Choroid plexus epithelial cell (primary cell): ENCODE measurements at regions not wholly inside any gene's neighbourhood (a gene's known extent, or its start where the extent isn't known, plus 50 kb on each side); places are given as distances from the start of the nearest gene placed in this dataset.

Experiments used
- DNase-seq: peaks from one replicate; pipeline ENCODE4 v3.0.0-alpha.2; 2010; ENCODE audit warnings: low read depth
- H3K4me3 ChIP-seq: 2 replicates; pipeline ENCODE4 v1.5.1; 2011; ENCODE audit warnings: low read depth, mild to moderate bottlenecking, control low read depth, low read length, moderate library complexity
- CTCF ChIP-seq: conservative IDR thresholded peaks from 2 replicates; pipeline ENCODE4 v1.5.1; 2011; ENCODE audit warnings: low read depth, mild to moderate bottlenecking, control low read depth, inconsistent platforms, low read length, moderate library complexity

- H3K4me3 ChIP-seq, result no peak overlapping the region
- DNase-seq, result no peak
- no peak for TF ChIP-seq CTCF
These were observed 56.9 kb upstream of the ADGRA1 start for GRCh38 chr10:133030781-133031180.

GRCh38 chr10:133030126-133030525 lies 57.6 kb upstream of the ADGRA1 start:
- no peak overlapping the region for H3K4me3 ChIP-seq
- no peak for TF ChIP-seq CTCF
- no peak for DNase-seq

GRCh38 chr10:133028956-133029355 lies 58.8 kb upstream of the ADGRA1 start:
- H3K4me3 ChIP-seq, result no peak overlapping the region
- no peak for DNase-seq
- TF ChIP-seq CTCF, result no peak

GRCh38 chr10:133028158-133028557 lies 59.6 kb upstream of the ADGRA1 start:
- no peak for DNase-seq
- H3K4me3 ChIP-seq, result no peak overlapping the region
- no peak for TF ChIP-seq CTCF

GRCh38 chr10:133027482-133027881 lies 60.2 kb upstream of the ADGRA1 start:
- no peak for DNase-seq
- TF ChIP-seq CTCF, result no peak
- no peak overlapping the region for H3K4me3 ChIP-seq

GRCh38 chr10:133026726-133027395 lies 60.9 kb upstream of the ADGRA1 start:
- no peak for TF ChIP-seq CTCF
- H3K4me3 ChIP-seq, result no peak overlapping the region
- DNase-seq, result no peak

- TF ChIP-seq CTCF, result no peak
- no peak for DNase-seq
- H3K4me3 ChIP-seq, result no peak overlapping the region
These were observed 61.6 kb upstream of the ADGRA1 start for GRCh38 chr10:133026171-133026570.
